Ectodermal cell (in vitro differentiated cells): ENCODE measurements at regions not wholly inside any gene's neighbourhood (a gene's known extent, or its start where the extent isn't known, plus 50 kb on each side); places are given as distances from the start of the nearest gene placed in this dataset.
A peak's percentile ranks its signal among the peaks of the same experiment; 100 is the strongest.

Experiments
- H3K27ac ChIP-seq: 2 replicates; pipeline ENCODE4 v1.7.0; 2013; ENCODE audit warnings: mild to moderate bottlenecking, low read depth, low read length; ENCODE audit not compliant: insufficient read depth, poor library complexity, severe bottlenecking
- H3K27me3 ChIP-seq: 2 replicates; pipeline ENCODE4 v1.7.0; 2013; ENCODE audit warnings: mild to moderate bottlenecking, low read length; ENCODE audit not compliant: insufficient read depth, control insufficient read depth, poor library complexity, severe bottlenecking
- H3K36me3 ChIP-seq: one replicate; pipeline ENCODE4 v1.7.0; 2013; ENCODE audit warnings: low read length; ENCODE audit not compliant: control insufficient read depth, insufficient read depth
- H3K4me1 ChIP-seq: one replicate; pipeline ENCODE4 v1.7.0; 2013; ENCODE audit warnings: low read length; ENCODE audit not compliant: control insufficient read depth, insufficient read depth
- H3K4me3 ChIP-seq: 2 replicates; pipeline ENCODE4 v1.7.0; 2013; ENCODE audit warnings: low read depth, low read length, control low read depth; ENCODE audit not compliant: insufficient read depth
- H3K9me3 ChIP-seq: 2 replicates; pipeline ENCODE4 v1.7.0; 2013; ENCODE audit warnings: mild to moderate bottlenecking, low read length, moderate library complexity; ENCODE audit not compliant: control insufficient read depth
- WGBS, 2 experiments: methylation state at CpG; one replicate each; pipeline ENCODE4 v1.1.7; 2013; ENCODE audit warnings: missing lambda C conversion rate in 2 of 2; 5-methylcytosine and 5-hydroxymethylcytosine counted together

GRCh38 chr2:138104071-138104470 is 139.8 kb downstream of the HNMT start:
- no peaks in the 10 kb centered on the region for H3K27me3 ChIP-seq
- H3K4me3 ChIP-seq = no peak overlapping the region
- no peak overlapping the region for H3K27ac ChIP-seq
- no peaks in the 10 kb centered on the region for H3K9me3 ChIP-seq
- 93 to 96% methylated on average over 1 of the region's 1 CpG for WGBS, 2 experiments
- H3K36me3 ChIP-seq = no peaks in the 10 kb centered on the region
- peaks cover 12% of the 10 kb centered on the region for H3K4me1 ChIP-seq

- H3K36me3 ChIP-seq = no peaks in the 10 kb centered on the region
- H3K27ac ChIP-seq = no peak overlapping the region
- no peaks in the 10 kb centered on the region for H3K27me3 ChIP-seq
- no peak overlapping the region for H3K4me3 ChIP-seq
- peaks cover 12% of the 10 kb centered on the region for H3K4me1 ChIP-seq
- 89 to 95% methylated on average over 1 of the region's 1 CpG for WGBS, 2 experiments
- H3K9me3 ChIP-seq = no peaks in the 10 kb centered on the region
These were observed 141.1 kb downstream of the HNMT start for GRCh38 chr2:138105358-138105757.

- H3K4me1 ChIP-seq = peaks cover 12% of the 10 kb centered on the region
- H3K4me3 ChIP-seq = no peak overlapping the region
- no peaks in the 10 kb centered on the region for H3K36me3 ChIP-seq
- peak overlapping the region; percentile 27 for H3K27ac ChIP-seq
- 0% methylated on average over 1 of the region's 1 CpG; no CpG with 5 or more reads in 1 of the 2 experiments for WGBS, 2 experiments
- no peaks in the 10 kb centered on the region for H3K27me3 ChIP-seq
- no peaks in the 10 kb centered on the region for H3K9me3 ChIP-seq
These were observed 142.3 kb downstream of the HNMT start for GRCh38 chr2:138106606-138107005.

- Histone ChIP-seq H3K27me3 (no peaks in the 10 kb centered on the region), H3K9me3 (no peaks in the 10 kb centered on the region), H3K36me3 (no peaks in the 10 kb centered on the region), H3K27ac (no peak overlapping the region), H3K4me1 (peaks cover 12% of the 10 kb centered on the region), H3K4me3 (no peak overlapping the region)
- WGBS, 2 experiments = 86 to 87% methylated on average over 4 of the region's 4 CpGs
These were observed 143.0 kb downstream of the HNMT start for GRCh38 chr2:138107288-138107687.

GRCh38 chr2:138110453-138111083 is 146.3 kb downstream of the HNMT start:
- no peaks in the 10 kb centered on the region for H3K27me3 ChIP-seq
- WGBS, 2 experiments = 89 to 91% methylated on average over 2 of the region's 2 CpGs
- no peak overlapping the region for H3K27ac ChIP-seq
- H3K36me3 ChIP-seq = no peaks in the 10 kb centered on the region
- no peak overlapping the region for H3K4me3 ChIP-seq
- no peaks in the 10 kb centered on the region for H3K9me3 ChIP-seq
- peaks cover 11% of the 10 kb centered on the region for H3K4me1 ChIP-seq

- H3K9me3 ChIP-seq = no peaks in the 10 kb centered on the region
- WGBS, 2 experiments = 93 to 100% methylated on average over 1 of the region's 1 CpG
- no peak overlapping the region for H3K27ac ChIP-seq
- no peak overlapping the region for H3K4me3 ChIP-seq
- no peaks in the 10 kb centered on the region for H3K27me3 ChIP-seq
- no peaks in the 10 kb centered on the region for H3K36me3 ChIP-seq
- H3K4me1 ChIP-seq = no peaks in the 10 kb centered on the region
These were observed 148.3 kb downstream of the HNMT start for GRCh38 chr2:138112536-138112935.

GRCh38 chr2:138113871-138114525 is 149.7 kb downstream of the HNMT start:
- H3K36me3 ChIP-seq = no peaks in the 10 kb centered on the region
- no peaks in the 10 kb centered on the region for H3K4me1 ChIP-seq
- no peak overlapping the region for H3K27ac ChIP-seq

GRCh38 chr2:138115666-138116065 is 151.4 kb downstream of the HNMT start:
- no peaks in the 10 kb centered on the region for H3K9me3 ChIP-seq
- no peaks in the 10 kb centered on the region for H3K36me3 ChIP-seq
- H3K27me3 ChIP-seq = no peaks in the 10 kb centered on the region
- no peaks in the 10 kb centered on the region for H3K4me1 ChIP-seq
- no peak overlapping the region for H3K27ac ChIP-seq
- no peak overlapping the region for H3K4me3 ChIP-seq

More at GRCh38 chr2:138113871-138114525, 149.7 kb downstream of the HNMT start:
- WGBS, 2 experiments = 92 to 94% methylated on average over 4 of the region's 4 CpGs
- Histone ChIP-seq H3K4me3 (no peak overlapping the region), H3K9me3 (no peaks in the 10 kb centered on the region), H3K27me3 (no peaks in the 10 kb centered on the region)

- H3K27me3 ChIP-seq = no peaks in the 10 kb centered on the region
- no peaks in the 10 kb centered on the region for H3K9me3 ChIP-seq
- H3K4me3 ChIP-seq = no peak overlapping the region
- no peaks in the 10 kb centered on the region for H3K4me1 ChIP-seq
- 98 to 100% methylated on average over 3 of the region's 4 CpGs for WGBS, 2 experiments
- H3K36me3 ChIP-seq = no peaks in the 10 kb centered on the region
- no peak overlapping the region for H3K27ac ChIP-seq
These were observed 152.2 kb downstream of the HNMT start for GRCh38 chr2:138116456-138116855.

- WGBS, 2 experiments = 87 to 93% methylated on average over 3 of the region's 3 CpGs
- no peaks in the 10 kb centered on the region for H3K27me3 ChIP-seq
- H3K4me1 ChIP-seq = no peaks in the 10 kb centered on the region
- H3K9me3 ChIP-seq = no peaks in the 10 kb centered on the region
- no peak overlapping the region for H3K4me3 ChIP-seq
- H3K27ac ChIP-seq = no peak overlapping the region
- no peaks in the 10 kb centered on the region for H3K36me3 ChIP-seq
These were observed 157.7 kb downstream of the HNMT start for GRCh38 chr2:138121666-138122661.
